ENCODE measurements at regions not wholly inside any gene's neighbourhood (a gene's known extent, or its start where the extent isn't known, plus 50 kb on each side); places are given as distances from the start of the nearest gene placed in this dataset.

DNA sequence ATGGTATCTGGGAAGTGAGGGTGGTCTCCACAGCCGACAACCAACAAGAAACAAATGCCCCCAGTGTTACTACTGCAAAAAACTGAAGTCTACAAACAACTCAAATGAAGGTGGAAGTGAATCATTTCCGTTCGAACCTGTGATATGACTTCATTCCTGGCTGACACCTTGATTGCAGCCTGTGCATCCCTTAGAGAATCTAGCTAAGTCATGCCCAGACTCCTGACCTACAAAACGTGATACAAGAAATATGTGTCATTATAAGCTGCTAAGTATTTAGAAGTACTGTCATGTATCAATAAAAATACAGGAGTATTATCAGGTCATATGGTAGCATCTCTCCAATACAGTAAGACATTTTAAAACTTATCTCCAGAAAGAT lies 959.7 kb upstream of the LCORL start:
- Histone ChIP-seq H4K20me1 (ENCODE audit: control insufficient read depth, insufficient read depth, insufficient read length) (no peaks in the 10 kb centered on the region), H2AFZ (ENCODE audit: low read length) (no peak overlapping the region), H3K79me2 (ENCODE audit: insufficient read depth, low read length) (no peaks in the 10 kb centered on the region), H3K4me1 (ENCODE audit: insufficient read depth, low read length) (no peaks in the 10 kb centered on the region), H2BK12ac (ENCODE audit: insufficient read length, low read depth, low read length) (no peak overlapping the region), H3K23me2 (ENCODE audit: insufficient read length, low read depth, low read length, poor library complexity, severe bottlenecking) (no peaks in the 10 kb centered on the region), H2BK15ac (ENCODE audit: low read depth, low read length) (no peak overlapping the region), H3K4ac (ENCODE audit: low read depth, low read length) (no peak overlapping the region), H3T11ph (ENCODE audit: low read length) (no peak overlapping the region), H3K14ac (ENCODE audit: insufficient read depth, low read length) (no peak overlapping the region), H2AK5ac (ENCODE audit: insufficient read length, low read length) (no peak overlapping the region), H4K5ac (ENCODE audit: insufficient read length, low read depth, low read length) (no peak overlapping the region), H3K4me2 (ENCODE audit: insufficient read depth, insufficient read length, low read length) (no peak overlapping the region), H4K8ac (replicated peaks; ENCODE audit: insufficient read length, low read depth, low read length) (no peak overlapping the region), H3K27me3 (ENCODE audit: insufficient read depth, low read length) (no peaks in the 10 kb centered on the region), H2BK5ac (ENCODE audit: insufficient read length, low read length) (no peak overlapping the region), H2BK120ac (ENCODE audit: low read depth, low read length, poor library complexity, severe bottlenecking) (no peak overlapping the region), H3K27ac (ENCODE audit: insufficient read length, low read depth, low read length) (no peak overlapping the region), H3K56ac (ENCODE audit: insufficient read length, low read depth, low read length) (no peak overlapping the region), H3K9ac (ENCODE audit: extremely low read depth, insufficient read length, low read length) (no peak overlapping the region), H3K18ac (ENCODE audit: insufficient read length, low read depth, low read length) (no peak overlapping the region), H3K79me1 (ENCODE audit: insufficient read depth, low read depth, low read length, poor library complexity, severe bottlenecking) (no peaks in the 10 kb centered on the region), H3K23ac (ENCODE audit: insufficient read length, low read depth, low read length) (no peak overlapping the region), H4K91ac (ENCODE audit: insufficient read length, low read depth, low read length) (no peak overlapping the region), H3K9me3 (ENCODE audit: control insufficient read depth, low read depth, low read length) (no peaks in the 10 kb centered on the region), H2BK20ac (ENCODE audit: low read depth, low read length, poor library complexity, severe bottlenecking) (no peak overlapping the region)
- Mint-ChIP-seq H3K4me1 (no peaks in the 10 kb centered on the region; a peak in 1 of 4 replicates), H3K9me3 (peaks cover 0 to 2% of the 10 kb centered on the region in 2 experiments; a peak in 2 of 5 replicates), H3K27me3 (ENCODE audit: low read depth) (no peaks in the 10 kb centered on the region), H3K4me3 (no peak overlapping the region), H3K27ac (no peak overlapping the region), H3K36me3 (ENCODE audit: insufficient read depth in 1 of 3, low read depth in 3 of 3) (no peaks in the 10 kb centered on the region; a peak in 2 of 7 replicates)
- WGBS (ENCODE audit: extremely low coverage, insufficient read length, low lambda C conversion rate): no CpG with 5 or more reads among the region's 4 CpGs
- TF ChIP-seq, protein P1, sequence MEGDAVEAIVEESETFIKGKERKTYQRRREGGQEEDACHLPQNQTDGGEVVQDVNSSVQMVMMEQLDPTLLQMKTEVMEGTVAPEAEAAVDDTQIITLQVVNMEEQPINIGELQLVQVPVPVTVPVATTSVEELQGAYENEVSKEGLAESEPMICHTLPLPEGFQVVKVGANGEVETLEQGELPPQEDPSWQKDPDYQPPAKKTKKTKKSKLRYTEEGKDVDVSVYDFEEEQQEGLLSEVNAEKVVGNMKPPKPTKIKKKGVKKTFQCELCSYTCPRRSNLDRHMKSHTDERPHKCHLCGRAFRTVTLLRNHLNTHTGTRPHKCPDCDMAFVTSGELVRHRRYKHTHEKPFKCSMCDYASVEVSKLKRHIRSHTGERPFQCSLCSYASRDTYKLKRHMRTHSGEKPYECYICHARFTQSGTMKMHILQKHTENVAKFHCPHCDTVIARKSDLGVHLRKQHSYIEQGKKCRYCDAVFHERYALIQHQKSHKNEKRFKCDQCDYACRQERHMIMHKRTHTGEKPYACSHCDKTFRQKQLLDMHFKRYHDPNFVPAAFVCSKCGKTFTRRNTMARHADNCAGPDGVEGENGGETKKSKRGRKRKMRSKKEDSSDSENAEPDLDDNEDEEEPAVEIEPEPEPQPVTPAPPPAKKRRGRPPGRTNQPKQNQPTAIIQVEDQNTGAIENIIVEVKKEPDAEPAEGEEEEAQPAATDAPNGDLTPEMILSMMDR (conservative IDR thresholded peaks at IDR 0.05): no peak
- DNase-seq: no peak
